HepG2 (cell line): ENCODE measurements at regions not wholly inside any gene's neighbourhood (a gene's known extent, or its start where the extent isn't known, plus 50 kb on each side); places are given as distances from the start of the nearest gene placed in this dataset.

Source experiments
- AFF4 ChIP-seq: sonication (generic); formaldehyde crosslinking; IDR thresholded peaks from 2 replicates; pipeline ENCODE4 v1.4.0; 2020; ENCODE audit warnings: missing genetic modification reagents
- ATF3 ChIP-seq: sonication (generic); formaldehyde crosslinking; IDR thresholded peaks from 2 replicates; pipeline ENCODE4 v1.4.0; 2020; ENCODE audit warnings: missing genetic modification reagents
- CSRNP1 ChIP-seq: sonication (generic); formaldehyde crosslinking; IDR thresholded peaks from 2 replicates; pipeline ENCODE4 v1.8.1; 2023; ENCODE audit warnings: mild to moderate bottlenecking, missing genetic modification reagents
- CTCF ChIP-seq: sonication (generic); formaldehyde crosslinking; IDR thresholded peaks from 2 replicates; pipeline ENCODE4 v1.5.0; 2020; ENCODE audit warnings: mild to moderate bottlenecking, missing genetic modification reagents, moderate library complexity
- E2F1 ChIP-seq: sonication (generic); formaldehyde crosslinking; IDR thresholded peaks from 2 replicates; pipeline ENCODE4 v1.5.0; 2020; ENCODE audit warnings: missing genetic modification reagents
- HINFP ChIP-seq: sonication (generic); formaldehyde crosslinking; IDR thresholded peaks from 2 replicates; pipeline ENCODE4 v1.4.0; 2020; ENCODE audit warnings: low read depth, mild to moderate bottlenecking, missing genetic modification reagents
- HNRNPLL ChIP-seq: fragments of 200-400 bp; formaldehyde crosslinking; IDR thresholded peaks from 2 replicates; pipeline ENCODE4 v1.6.1; 2017; ENCODE audit warnings: mild to moderate bottlenecking, low read depth, low read length; ENCODE audit not compliant: poor library complexity, severe bottlenecking
- MED8 ChIP-seq: sonication (generic); formaldehyde crosslinking; IDR thresholded peaks from 2 replicates; pipeline ENCODE4 v1.8.1; 2023; ENCODE audit warnings: mild to moderate bottlenecking, missing genetic modification reagents; ENCODE audit not compliant: insufficient replicate concordance
- POLR2A ChIP-seq, 2 experiments: IDR thresholded peaks; 2 replicates each; pipeline ENCODE4 v1.6.1; 2011; ENCODE audit warnings: low read depth in 2 of 2, low read length in 2 of 2, mild to moderate bottlenecking in 1 of 2, moderate library complexity in 1 of 2; ENCODE audit not compliant: insufficient read depth in 1 of 2
- SYNCRIP ChIP-seq: fragments of 200-400 bp; formaldehyde crosslinking; IDR thresholded peaks from 2 replicates; pipeline ENCODE4 v1.6.1; 2018; ENCODE audit warnings: mild to moderate bottlenecking, low read depth, low read length; ENCODE audit not compliant: insufficient read depth
- TARDBP ChIP-seq: sonication (generic); formaldehyde crosslinking; IDR thresholded peaks from 2 replicates; pipeline ENCODE4 v1.8.0; 2022; ENCODE audit warnings: mild to moderate bottlenecking, missing genetic modification reagents
- TP53 ChIP-seq: sonication (generic); formaldehyde crosslinking; conservative IDR thresholded peaks from 2 replicates; pipeline ENCODE4 v1.4.0; 2020; ENCODE audit warnings: missing genetic modification reagents
- ZNF709 ChIP-seq: sonication (generic); formaldehyde crosslinking; IDR thresholded peaks from 2 replicates; pipeline ENCODE4 v1.5.0; 2020; ENCODE audit warnings: mild to moderate bottlenecking, missing genetic modification reagents
- ZNF740 ChIP-seq: sonication (generic); formaldehyde crosslinking; IDR thresholded peaks from 2 replicates; pipeline ENCODE4 v1.4.0; 2020; ENCODE audit warnings: missing genetic modification reagents

- TF ChIP-seq AFF4 (CRISPR knock-in tag) (no peak), E2F1 (CRISPR knock-in tag) (no peak), TARDBP (no peak), TP53 (CRISPR knock-in tag) (no peak), CTCF (no peak), SYNCRIP (no peak), ZNF709 (CRISPR knock-in tag) (no peak), HINFP (CRISPR knock-in tag) (no peak), HNRNPLL (no peak), ATF3 (CRISPR knock-in tag) (no peak), POLR2A (IDR thresholded peaks at IDR 0.05; ENCODE audit: insufficient read depth in 1 of 2, low read depth in 2 of 2, low read length in 2 of 2) (no peak), ZNF740 (CRISPR knock-in tag) (no peak), MED8 (CRISPR knock-in tag) (no peak), CSRNP1 (CRISPR knock-in tag) (no peak)
These were observed 229.6 kb downstream of the FBXO8 start for GRCh38 chr4:174053895-174054294.
